ENCODE measurements at regions not wholly inside any gene's neighbourhood (a gene's known extent, or its start where the extent isn't known, plus 50 kb on each side); places are given as distances from the start of the nearest gene placed in this dataset.

- TF ChIP-seq RXRA (IDR thresholded peaks at IDR 0.05; ENCODE audit: insufficient read depth, low read depth, low read length) (no peak), NRF1 (IDR thresholded peaks at IDR 0.05; ENCODE audit: low read depth, low read length) (no peak), EZH2 (IDR thresholded peaks at IDR 0.05; ENCODE audit: low read depth, low read length, severe bottlenecking) (no peak), TAF1 (IDR thresholded peaks at IDR 0.05; ENCODE audit: low read depth, low read length) (no peak), BCL11A (IDR thresholded peaks at IDR 0.05; ENCODE audit: low read depth in 2 of 2, low read length in 2 of 2) (no peak)
Measured at GRCh38 chr3:177932750-177933660, 603.2 kb upstream of the KCNMB2 start.
